Jurkat, Clone E6-1 (cell line): ENCODE measurements at regions not wholly inside any gene's neighbourhood (a gene's known extent, or its start where the extent isn't known, plus 50 kb on each side); places are given as distances from the start of the nearest gene placed in this dataset.

Experiments
- DNase-seq: peaks from one replicate; pipeline ENCODE4 v3.0.0-alpha.2; 2011; ENCODE audit warnings: low read depth, low spot score
- H3K4me3 ChIP-seq: 2 replicates; pipeline ENCODE4 v1.5.1; 2011; ENCODE audit warnings: mild to moderate bottlenecking, low read length, control low read depth, moderate library complexity

- DNase-seq = no peak
- H3K4me3 ChIP-seq = no peak overlapping the region
Observed at GRCh38 chr7:106196460-106197021, 84.4 kb upstream of the SYPL1 start.

GRCh38 chr7:106193661-106194060, 81.5 kb upstream of the SYPL1 start:
- H3K4me3 ChIP-seq = no peak overlapping the region

GRCh38 chr7:106190589-106191330, 78.6 kb upstream of the SYPL1 start:
- no peak overlapping the region for H3K4me3 ChIP-seq
- DNase-seq = no peak

More at GRCh38 chr7:106193661-106194060, 81.5 kb upstream of the SYPL1 start:
- no peak for DNase-seq

- H3K4me3 ChIP-seq = no peak overlapping the region
- DNase-seq = no peak
Observed at GRCh38 chr7:106187613-106188350, 75.7 kb upstream of the SYPL1 start.

GRCh38 chr7:106185719-106186118, 73.6 kb upstream of the SYPL1 start:
- no peak overlapping the region for H3K4me3 ChIP-seq

GRCh38 chr7:106183952-106184351, 71.8 kb upstream of the SYPL1 start:
- DNase-seq = peak; percentile 58
- H3K4me3 ChIP-seq = no peak overlapping the region

More at GRCh38 chr7:106185719-106186118, 73.6 kb upstream of the SYPL1 start:
- DNase-seq = no peak

GRCh38 chr7:106182904-106183303, 70.8 kb upstream of the SYPL1 start:
- H3K4me3 ChIP-seq = no peak overlapping the region
- no peak for DNase-seq

GRCh38 chr7:106181658-106182265, 69.7 kb upstream of the SYPL1 start:
- no peak overlapping the region for H3K4me3 ChIP-seq
- no peak for DNase-seq

GRCh38 chr7:106180721-106181120, 68.6 kb upstream of the SYPL1 start:
- no peak for DNase-seq
- H3K4me3 ChIP-seq = no peak overlapping the region

GRCh38 chr7:106179256-106179655, 67.1 kb upstream of the SYPL1 start:
- DNase-seq = no peak

GRCh38 chr7:106178593-106179134, 66.6 kb upstream of the SYPL1 start:
- DNase-seq = no peak
- H3K4me3 ChIP-seq = no peak overlapping the region

More at GRCh38 chr7:106179256-106179655, 67.1 kb upstream of the SYPL1 start:
- no peak overlapping the region for H3K4me3 ChIP-seq

GRCh38 chr7:106177738-106178592, 65.9 kb upstream of the SYPL1 start:
- DNase-seq = no peak
- H3K4me3 ChIP-seq = no peak overlapping the region

- no peak overlapping the region for H3K4me3 ChIP-seq
- no peak for DNase-seq
Observed at GRCh38 chr7:106177300-106177690, 65.2 kb upstream of the SYPL1 start.

GRCh38 chr7:106176414-106177299, 64.5 kb upstream of the SYPL1 start:
- DNase-seq = peak; percentile 22
- H3K4me3 ChIP-seq = no peak overlapping the region

- no peak overlapping the region for H3K4me3 ChIP-seq
- no peak for DNase-seq
Observed at GRCh38 chr7:106175507-106175906, 63.4 kb upstream of the SYPL1 start.

GRCh38 chr7:106170651-106171050, 58.5 kb upstream of the SYPL1 start:
- DNase-seq = no peak
- H3K4me3 ChIP-seq = no peak overlapping the region

- no peak overlapping the region for H3K4me3 ChIP-seq
- no peak for DNase-seq
Observed at GRCh38 chr7:106169821-106170610, 57.9 kb upstream of the SYPL1 start.
